ENCODE measurements at regions not wholly inside any gene's neighbourhood (a gene's known extent, or its start where the extent isn't known, plus 50 kb on each side); places are given as distances from the start of the nearest gene placed in this dataset.

- no peak for TF ChIP-seq CTCF (conservative IDR thresholded peaks at IDR 0.05; ENCODE audit: low read depth in 2 of 2)
- no peak for TF ChIP-seq ETS1 (IDR thresholded peaks at IDR 0.05)
- no peak for TF ChIP-seq EZH2phosphoT487 (IDR thresholded peaks at IDR 0.05; ENCODE audit: unreplicated experiment)
- TF ChIP-seq POLR2AphosphoS5 (IDR thresholded peaks at IDR 0.05; ENCODE audit: low read depth) = no peak
- TF ChIP-seq JUNB (IDR thresholded peaks at IDR 0.05; ENCODE audit: unreplicated experiment) = no peak
- TF ChIP-seq REST (IDR thresholded peaks at IDR 0.05; ENCODE audit: unreplicated experiment) = no peak
- no peak for TF ChIP-seq NANOG (IDR thresholded peaks at IDR 0.05; ENCODE audit: borderline replicate concordance)
Observed at GRCh38 chr14:101369194-101369915, 191.9 kb upstream of the DIO3 start.
